ENCODE measurements at regions not wholly inside any gene's neighbourhood (a gene's known extent, or its start where the extent isn't known, plus 50 kb on each side); places are given as distances from the start of the nearest gene placed in this dataset.

GRCh38 chr21:35529171-35529863 lies 480.2 kb upstream of the RUNX1 start:
- DNase-seq: no peak
- H3K36me3 ChIP-seq (ENCODE audit: low read depth): no peaks in the 10 kb centered on the region
- H3K9me3 ChIP-seq (ENCODE audit: low read depth): no peaks in the 10 kb centered on the region
- H3K27ac ChIP-seq: no peak overlapping the region
- peaks cover 8% of the 10 kb centered on the region; the same call in 1 of the 2 replicates for H3K4me1 ChIP-seq (ENCODE audit: insufficient read depth)
- in situ Hi-C loops (cut with MboI): no loop called here
- H3K9me2 ChIP-seq (ENCODE audit: insufficient read depth): no peaks in the 10 kb centered on the region
- no peaks in the 10 kb centered on the region for H4K20me1 ChIP-seq (ENCODE audit: insufficient read depth)
- no peaks in the 10 kb centered on the region for H3K79me2 ChIP-seq (ENCODE audit: insufficient read depth)
- 88 to 91% methylated on average over 7 of the region's 7 CpGs for WGBS, 2 experiments (ENCODE audit: low coverage in 1 of 2, low lambda C conversion rate in 2 of 2, missing lambda C conversion rate in 2 of 2)
- no peak overlapping the region for H3K9ac ChIP-seq
- no peak overlapping the region for H3K4me2 ChIP-seq (ENCODE audit: unreplicated experiment)
- no peak overlapping the region for H3K4me3 ChIP-seq
- 0 out of 2 replicates have a peak, but pooled peaks cover 3% of the 10 kb centered on the region for H3K27me3 ChIP-seq (replicated peaks; ENCODE audit: insufficient read depth)
- H3F3A ChIP-seq (ENCODE audit: insufficient read depth): peaks cover 5% of the 10 kb centered on the region; the same call in 1 of the 2 replicates
- TF ChIP-seq EZH2 (IDR thresholded peaks at IDR 0.05; ENCODE audit: insufficient read depth, poor library complexity, severe bottlenecking) (no peak), EZH2phosphoT487 (IDR thresholded peaks at IDR 0.05; ENCODE audit: insufficient read depth, low read depth) (no peak)
- H2AFZ ChIP-seq: no peak overlapping the region

- no peak overlapping the region for H3K4me3 ChIP-seq
- no peaks in the 10 kb centered on the region for H4K20me1 ChIP-seq (ENCODE audit: insufficient read depth)
- no peaks in the 10 kb centered on the region for H3K36me3 ChIP-seq (ENCODE audit: low read depth)
- no peak overlapping the region for H2AFZ ChIP-seq
- no peaks in the 10 kb centered on the region for H3K9me2 ChIP-seq (ENCODE audit: insufficient read depth)
- H3K9me3 ChIP-seq (ENCODE audit: low read depth): no peaks in the 10 kb centered on the region
- peaks cover 5% of the 10 kb centered on the region; the same call in 1 of the 2 replicates for H3F3A ChIP-seq (ENCODE audit: insufficient read depth)
- no peak for TF ChIP-seq EZH2phosphoT487 (IDR thresholded peaks at IDR 0.05; ENCODE audit: insufficient read depth, low read depth)
- TF ChIP-seq EZH2 (IDR thresholded peaks at IDR 0.05; ENCODE audit: insufficient read depth, poor library complexity, severe bottlenecking): no peak
- no peak overlapping the region for H3K4me2 ChIP-seq (ENCODE audit: unreplicated experiment)
- peaks cover 8% of the 10 kb centered on the region; the same call in 1 of the 2 replicates for H3K4me1 ChIP-seq (ENCODE audit: insufficient read depth)
- H3K9ac ChIP-seq: no peak overlapping the region
- H3K27ac ChIP-seq: no peak overlapping the region
- H3K27me3 ChIP-seq (replicated peaks; ENCODE audit: insufficient read depth): 0 out of 2 replicates have a peak, but pooled peaks cover 3% of the 10 kb centered on the region
- in situ Hi-C loops (cut with MboI): no loop called here
- no peaks in the 10 kb centered on the region for H3K79me2 ChIP-seq (ENCODE audit: insufficient read depth)
- no peak for DNase-seq
- 72% methylated on average over 18 of the region's 18 CpGs for WGBS, 2 experiments (ENCODE audit: low coverage in 1 of 2, low lambda C conversion rate in 2 of 2, missing lambda C conversion rate in 2 of 2)
Observed at GRCh38 chr21:35528116-35529042, 479.3 kb upstream of the RUNX1 start.

- in situ Hi-C loops (cut with MboI): no loop called here
- Histone ChIP-seq H3K9me3 (ENCODE audit: low read depth) (no peaks in the 10 kb centered on the region), H2AFZ (no peak overlapping the region), H3K27me3 (replicated peaks; ENCODE audit: insufficient read depth) (0 out of 2 replicates have a peak, but pooled peaks cover 3% of the 10 kb centered on the region), H3K4me1 (ENCODE audit: insufficient read depth) (peaks cover 8% of the 10 kb centered on the region; the same call in 1 of the 2 replicates), H3K9me2 (ENCODE audit: insufficient read depth) (no peaks in the 10 kb centered on the region), H3F3A (ENCODE audit: insufficient read depth) (peaks cover 5% of the 10 kb centered on the region; the same call in 1 of the 2 replicates), H3K4me3 (no peak overlapping the region), H3K79me2 (ENCODE audit: insufficient read depth) (no peaks in the 10 kb centered on the region), H3K27ac (no peak overlapping the region), H3K9ac (no peak overlapping the region), H4K20me1 (ENCODE audit: insufficient read depth) (no peaks in the 10 kb centered on the region), H3K4me2 (ENCODE audit: unreplicated experiment) (no peak overlapping the region), H3K36me3 (ENCODE audit: low read depth) (no peaks in the 10 kb centered on the region)
- no peak for TF ChIP-seq EZH2phosphoT487 (IDR thresholded peaks at IDR 0.05; ENCODE audit: insufficient read depth, low read depth)
- no peak for TF ChIP-seq EZH2 (IDR thresholded peaks at IDR 0.05; ENCODE audit: insufficient read depth, poor library complexity, severe bottlenecking)
- WGBS, 2 experiments (ENCODE audit: low coverage in 1 of 2, low lambda C conversion rate in 2 of 2, missing lambda C conversion rate in 2 of 2): 89 to 92% methylated on average over 1 of the region's 1 CpG
- DNase-seq: no peak
Observed at GRCh38 chr21:35527358-35527757, 478.3 kb upstream of the RUNX1 start.

DNA sequence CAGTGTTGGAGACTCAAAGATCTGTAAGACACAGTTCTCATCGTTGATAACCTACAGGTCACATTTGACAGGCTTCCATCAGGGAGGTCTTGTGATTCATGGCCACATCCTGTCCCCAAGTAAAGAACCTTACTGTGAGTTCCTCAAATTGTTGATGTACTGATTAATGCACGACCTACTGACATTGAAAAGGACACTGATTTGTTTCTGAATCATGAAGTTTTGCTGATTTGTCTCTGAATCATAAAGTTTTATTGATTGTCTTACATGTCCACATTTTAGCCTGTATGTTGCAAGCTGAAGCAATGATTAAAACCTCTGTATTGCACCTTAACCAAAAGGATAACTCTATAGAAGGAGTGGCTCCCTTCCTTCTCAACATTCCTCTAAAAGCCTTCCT lies 476.3 kb upstream of the RUNX1 start:
- Histone ChIP-seq H3K9me2 (ENCODE audit: insufficient read depth) (no peaks in the 10 kb centered on the region), H2AFZ (no peak overlapping the region), H3K79me2 (ENCODE audit: insufficient read depth) (no peaks in the 10 kb centered on the region), H4K20me1 (ENCODE audit: insufficient read depth) (no peaks in the 10 kb centered on the region), H3K9ac (no peak overlapping the region), H3K27me3 (replicated peaks; ENCODE audit: insufficient read depth) (no peaks in the 10 kb centered on the region), H3F3A (ENCODE audit: insufficient read depth) (peaks cover 5% of the 10 kb centered on the region; the same call in 1 of the 2 replicates), H3K27ac (no peak overlapping the region), H3K4me3 (no peak overlapping the region), H3K4me2 (ENCODE audit: unreplicated experiment) (no peak overlapping the region), H3K4me1 (ENCODE audit: insufficient read depth) (peaks cover 8% of the 10 kb centered on the region; the same call in 1 of the 2 replicates), H3K9me3 (ENCODE audit: low read depth) (no peaks in the 10 kb centered on the region), H3K36me3 (ENCODE audit: low read depth) (no peaks in the 10 kb centered on the region)
- in situ Hi-C loops (cut with MboI): no loop called here
- TF ChIP-seq EZH2 (IDR thresholded peaks at IDR 0.05; ENCODE audit: insufficient read depth, poor library complexity, severe bottlenecking): no peak
- WGBS, 2 experiments (ENCODE audit: low coverage in 1 of 2, low lambda C conversion rate in 2 of 2, missing lambda C conversion rate in 2 of 2): 12 to 17% methylated on average over 2 of the region's 2 CpGs
- peak; percentile 33 for DNase-seq
